Endothelial cell of umbilical vein (primary cell): ENCODE measurements at regions not wholly inside any gene's neighbourhood (a gene's known extent, or its start where the extent isn't known, plus 50 kb on each side); places are given as distances from the start of the nearest gene placed in this dataset.

Source experiments
- BruUV-seq: library from RNA; stranded (reverse); fragments of 400-500 nt; replicated peaks from 2 replicates; lab custom pipeline; 2021; lab: Mats Ljungman, UMichigan
- CTCF ChIA-PET: fragments of 300-600, 350-600 bp; sonication (Branson Sonifier 250); formaldehyde crosslinking; loops from one replicate; lab custom pipeline; 2021; ENCODE audit warnings: antibody characterized with exemption, inconsistent platforms; lab: Charles Lee
- POLR2A ChIA-PET: fragments of 300-600, 350-600 bp; sonication (Branson Sonifier 250); formaldehyde crosslinking; loops from one replicate; lab custom pipeline; 2021; ENCODE audit warnings: antibody characterized with exemption, inconsistent platforms; lab: Charles Lee
- DNase-seq: peaks from one replicate; pipeline ENCODE4 v3.0.0-alpha.2; 2011; ENCODE audit warnings: low read depth, low spot score
- FAIRE-seq: peaks from 2 replicates; lab custom pipeline; 2011; peaks lifted over from hg19 to GRCh38; lab: Jason Lieb, UNC
- H2AFZ ChIP-seq: 2 replicates; pipeline ENCODE4 v1.6.0; 2012; ENCODE audit warnings: low read depth, low read length, control low read depth, inconsistent platforms
- H3K27ac ChIP-seq: 2 replicates; pipeline ENCODE4 v1.5.1; 2011; ENCODE audit warnings: low read depth, mild to moderate bottlenecking, control low read depth, low read length, moderate library complexity; ENCODE audit not compliant: insufficient read depth
- H3K27me3 ChIP-seq, 2 experiments: 2 replicates each; pipeline versions ENCODE4 v1.6.0 to v1.6.1; 2011; ENCODE audit warnings: low read length in 2 of 2, mixed read lengths in 1 of 2; ENCODE audit not compliant: control insufficient read depth in 2 of 2, insufficient read depth in 2 of 2
- H3K36me3 ChIP-seq, 2 experiments: 2 replicates in 1 of 2; 3 replicates in 1 of 2; pipeline ENCODE4 v1.5.1; 2011; ENCODE audit warnings: low read length in 2 of 2, mild to moderate bottlenecking in 1 of 2, moderate library complexity in 1 of 2; ENCODE audit not compliant: control insufficient read depth in 2 of 2, insufficient read depth in 2 of 2; ENCODE audit errors: extremely low read depth in 1 of 2
- H3K4me1 ChIP-seq: 3 replicates; pipeline ENCODE4 v1.5.1; 2011; ENCODE audit warnings: mild to moderate bottlenecking, low read length; ENCODE audit not compliant: control insufficient read depth, insufficient read depth; ENCODE audit errors: extremely low read depth
- H3K4me2 ChIP-seq: 2 replicates; pipeline ENCODE4 v1.6.1; 2011; ENCODE audit warnings: low read length, control low read depth, mixed read lengths; ENCODE audit not compliant: insufficient read depth
- H3K4me3 ChIP-seq, 3 experiments: fragments of 200-600 bp in 1 of 3; sonication (generic), shearing (Covaris generic) in 1 of 3; replicated peaks in 1 of 3; 2 replicates each; pipeline ENCODE4 v1.5.1; 2011 to 2016; ENCODE audit warnings: control low read depth in 3 of 3, low read length in 3 of 3, mild to moderate bottlenecking in 2 of 3, inconsistent platforms in 1 of 3, low read depth in 1 of 3, moderate library complexity in 1 of 3; ENCODE audit not compliant: insufficient read depth in 1 of 3
- H3K79me2 ChIP-seq: 2 replicates; pipeline ENCODE4 v1.6.0; 2012; ENCODE audit warnings: low read length, inconsistent platforms; ENCODE audit not compliant: control insufficient read depth, insufficient read depth
- H3K9ac ChIP-seq: replicated peaks from 2 replicates; pipeline ENCODE3; 2011; ENCODE audit warnings: low read length, control low read depth; ENCODE audit not compliant: insufficient read depth; ENCODE audit errors: extremely low read depth
- H3K9me1 ChIP-seq: replicated peaks from 3 replicates; pipeline ENCODE4 v1.6.0; 2011; ENCODE audit warnings: mild to moderate bottlenecking, low read length; ENCODE audit not compliant: control insufficient read depth, insufficient read depth; ENCODE audit errors: extremely low read depth
- H3K9me3 ChIP-seq: replicated peaks from 2 replicates; pipeline ENCODE4 v1.5.1; 2012; ENCODE audit warnings: low read length, inconsistent platforms; ENCODE audit not compliant: control insufficient read depth, insufficient read depth
- H4K20me1 ChIP-seq: replicated peaks from 2 replicates; pipeline ENCODE3; 2011; ENCODE audit warnings: mild to moderate bottlenecking, low read length; ENCODE audit not compliant: control insufficient read depth, insufficient read depth; ENCODE audit errors: extremely low read depth
- CTCF ChIP-seq, 2 donors: IDR thresholded peaks; 1 replicate in 1 of 2; 2 replicates in 1 of 2; pipeline ENCODE4 v1.5.1; 2011; ENCODE audit warnings: low read length in 2 of 2, mild to moderate bottlenecking in 2 of 2, moderate library complexity in 2 of 2, control low read depth in 1 of 2, inconsistent platforms in 1 of 2, low read depth in 1 of 2; ENCODE audit not compliant: insufficient read depth in 1 of 2; ENCODE audit errors: extremely low read depth in 1 of 2
- EZH2 ChIP-seq: IDR thresholded peaks from 2 replicates; pipeline ENCODE4 v1.6.1; 2012; ENCODE audit warnings: borderline replicate concordance, low read depth, mild to moderate bottlenecking, moderate library complexity, low read length, inconsistent platforms; ENCODE audit not compliant: severe bottlenecking
- FOS ChIP-seq: IDR thresholded peaks from 2 replicates; pipeline ENCODE4 v1.6.1; 2011; ENCODE audit warnings: mild to moderate bottlenecking, low read length, moderate library complexity, borderline replicate concordance; ENCODE audit not compliant: insufficient read depth
- GATA2 ChIP-seq: IDR thresholded peaks from 2 replicates; pipeline ENCODE4 v1.7.0; 2011; ENCODE audit warnings: low read depth, mild to moderate bottlenecking, moderate library complexity, mixed read lengths, low read length; ENCODE audit not compliant: insufficient read length, insufficient read depth
- JUN ChIP-seq: IDR thresholded peaks from 2 replicates; pipeline ENCODE4 v1.6.1; 2011; ENCODE audit warnings: borderline replicate concordance, low read depth; ENCODE audit not compliant: insufficient read length, insufficient read depth
- MAX ChIP-seq: IDR thresholded peaks from 2 replicates; pipeline ENCODE4 v1.6.1; 2011; ENCODE audit not compliant: insufficient read depth, insufficient read length
- MYC ChIP-seq: IDR thresholded peaks from one replicate; pipeline ENCODE4 v1.6.1; 2011; ENCODE audit warnings: mild to moderate bottlenecking, low read depth, low read length
- POLR2A ChIP-seq: IDR thresholded peaks from 2 replicates; pipeline ENCODE4 v1.6.1; 2012; ENCODE audit warnings: low read depth, mild to moderate bottlenecking, control low read depth, low read length
- POLR2AphosphoS5 ChIP-seq: IDR thresholded peaks from 2 replicates; pipeline ENCODE4 v1.6.1; 2012; ENCODE audit warnings: low read depth, mild to moderate bottlenecking, control low read depth, low read length, moderate library complexity; ENCODE audit not compliant: insufficient read depth
- dilution Hi-C: fragments of 300-500 bp; cut with MboI; formaldehyde crosslinking; loops from one replicate; pipeline ENCODE4 v1.15.0; 2019; ENCODE audit warnings: low sequenced_read_pairs; ENCODE audit not compliant: extremely low pct_ligation_motif_present
- intact Hi-C: fragments of 100-400 bp; cut with micrococcal nuclease; formaldehyde crosslinking; loops from one replicate; pipeline ENCODE4 v1.10.0; 2022

- BruUV-seq = no TSS peak
- H3K27ac ChIP-seq = no peak overlapping the region
- H4K20me1 ChIP-seq = no peaks in the 10 kb centered on the region
- H3K9me3 ChIP-seq = no peaks in the 10 kb centered on the region
- H3K27me3 ChIP-seq = no peaks in the 10 kb centered on the region
- DNase-seq (no peak), FAIRE-seq (no peak)
- H3K36me3 ChIP-seq = no peaks in the 10 kb centered on the region
- intact Hi-C loops (no loop called here), dilution Hi-C loops (no loop called here)
- H3K4me1 ChIP-seq = no peaks in the 10 kb centered on the region
- H3K79me2 ChIP-seq = no peaks in the 10 kb centered on the region
- no peak overlapping the region for H2AFZ ChIP-seq
- no peak overlapping the region for H3K9ac ChIP-seq
- no peak for TF ChIP-seq EZH2
- no peak for TF ChIP-seq JUN
- TF ChIP-seq FOS = no peak
- TF ChIP-seq POLR2AphosphoS5 = no peak
- no peak for TF ChIP-seq GATA2
- TF ChIP-seq MAX = no peak
- TF ChIP-seq POLR2A = no peak
- TF ChIP-seq CTCF (IDR thresholded peaks at IDR 0.05; ENCODE audit: extremely low read depth in 1 of 2, insufficient read depth in 1 of 2, low read depth in 1 of 2, low read length in 2 of 2) = no peak
- TF ChIP-seq MYC = no peak
- no peak overlapping the region for H3K4me2 ChIP-seq
- no peaks in the 10 kb centered on the region for H3K9me1 ChIP-seq
- H3K4me3 ChIP-seq = no peak overlapping the region
- POLR2A ChIA-PET = no interaction called here
- CTCF ChIA-PET = no interaction called here
Observed at GRCh38 chr2:125318740-125319139, 1293.7 kb downstream of the CNTNAP5 start.
